IMR-90 (cell line): ENCODE measurements at regions not wholly inside any gene's neighbourhood (a gene's known extent, or its start where the extent isn't known, plus 50 kb on each side); places are given as distances from the start of the nearest gene placed in this dataset.

Experiments used
- ATAC-seq: fragments of 200-7000 bp; cut with Tn5 transposase; 2 replicates; pipeline ENCODE4 v1.9.1; 2020; ENCODE audit warnings: low read depth, mild to moderate bottlenecking, moderate library complexity
- BruUV-seq: library from RNA; stranded (reverse); fragments of 400-500 nt; replicated peaks from 2 replicates; lab custom pipeline; 2021; lab: Mats Ljungman, UMichigan
- CTCF ChIA-PET: fragments of 300-600 bp; formaldehyde crosslinking; extraction: SDS; loops from one replicate; lab custom pipeline; 2021; ENCODE audit warnings: antibody characterized with exemption; lab: Yijun Ruan, JAX
- POLR2A ChIA-PET: fragments of 300-600 bp; sonication (Branson Sonifier 250); formaldehyde crosslinking; loops from one replicate; lab custom pipeline; 2022; ENCODE audit warnings: antibody characterized with exemption; ENCODE audit not compliant: unreplicated experiment; lab: Charles Lee
- DNase-seq: peaks from one replicate; pipeline ENCODE4 v3.0.0; 2013
- H2AFZ ChIP-seq: replicated peaks from 2 replicates; pipeline ENCODE3; 2013; ENCODE audit warnings: low read length, mild to moderate bottlenecking; ENCODE audit not compliant: poor library complexity
- H2AK5ac ChIP-seq: 2 replicates; pipeline ENCODE4 v1.6.1; 2013; ENCODE audit warnings: low read depth, low read length, inconsistent platforms
- H2AK9ac ChIP-seq: replicated peaks from 2 replicates; pipeline ENCODE3; 2013; ENCODE audit warnings: mild to moderate bottlenecking, low read depth, low read length, moderate library complexity; ENCODE audit not compliant: poor library complexity
- H2BK120ac ChIP-seq: 2 replicates; pipeline ENCODE4 v1.6.1; 2013; ENCODE audit warnings: low read depth, low read length, inconsistent platforms
- H2BK15ac ChIP-seq: 3 replicates; pipeline ENCODE4 v1.6.1; 2013; ENCODE audit warnings: low read depth, low read length, inconsistent platforms
- H2BK20ac ChIP-seq: 2 replicates; pipeline ENCODE4 v1.6.1; 2013; ENCODE audit warnings: low read depth, mild to moderate bottlenecking, inconsistent platforms, low read length, moderate library complexity
- H2BK5ac ChIP-seq: 2 replicates; pipeline ENCODE4 v1.6.1; 2013; ENCODE audit warnings: mild to moderate bottlenecking, low read depth, low read length, inconsistent platforms; ENCODE audit not compliant: poor library complexity, severe bottlenecking
- H3K14ac ChIP-seq: replicated peaks from 2 replicates; pipeline ENCODE4 v1.6.1; 2013; ENCODE audit warnings: low read depth, low read length, inconsistent platforms
- H3K18ac ChIP-seq: 2 replicates; pipeline ENCODE4 v1.6.1; 2013; ENCODE audit warnings: low read depth, low read length, control low read depth
- H3K23ac ChIP-seq: 2 replicates; pipeline ENCODE4 v1.6.1; 2013; ENCODE audit warnings: low read depth, low read length, inconsistent platforms
- H3K27ac ChIP-seq: 2 replicates; pipeline ENCODE4 v1.5.1; 2013; ENCODE audit warnings: mild to moderate bottlenecking, control low read depth, low read length; ENCODE audit not compliant: insufficient read depth
- H3K27me3 ChIP-seq: 2 replicates; pipeline ENCODE4 v1.6.1; 2013; ENCODE audit warnings: low read length; ENCODE audit not compliant: control insufficient read depth, insufficient read depth
- H3K36me3 ChIP-seq: 2 replicates; pipeline ENCODE4 v1.6.1; 2013; ENCODE audit warnings: low read length, mixed read lengths; ENCODE audit not compliant: control insufficient read depth, insufficient read depth
- H3K4ac ChIP-seq: 2 replicates; pipeline ENCODE4 v1.6.1; 2013; ENCODE audit warnings: low read depth, low read length, inconsistent platforms
- H3K4me1 ChIP-seq: 2 replicates; pipeline ENCODE4 v1.6.1; 2013; ENCODE audit warnings: low read length, mixed read lengths; ENCODE audit not compliant: control insufficient read depth, insufficient read depth
- H3K4me2 ChIP-seq: 2 replicates; pipeline ENCODE4 v1.6.1; 2013; ENCODE audit warnings: low read depth, mild to moderate bottlenecking, control low read depth, low read length, moderate library complexity
- H3K4me3 ChIP-seq: 2 replicates; pipeline ENCODE4 v1.5.1; 2013; ENCODE audit warnings: low read depth, mild to moderate bottlenecking, control low read depth, low read length, moderate library complexity; ENCODE audit not compliant: insufficient read depth
- H3K56ac ChIP-seq: 2 replicates; pipeline ENCODE4 v1.6.1; 2013; ENCODE audit warnings: low read length, inconsistent platforms; ENCODE audit not compliant: insufficient read depth; ENCODE audit errors: extremely low read depth
- H3K79me1 ChIP-seq, 2 experiments: 2 replicates each; pipeline ENCODE4 v1.6.1; 2013; ENCODE audit warnings: low read length in 2 of 2, inconsistent platforms in 1 of 2, low read depth in 1 of 2
- H3K9ac ChIP-seq: 2 replicates; pipeline ENCODE4 v1.6.1; 2013; ENCODE audit warnings: low read depth, low read length, control low read depth
- H3K9me1 ChIP-seq: 2 replicates; pipeline ENCODE4 v1.6.1; 2013; ENCODE audit warnings: low read length, inconsistent platforms; ENCODE audit not compliant: insufficient read depth
- H3K9me3 ChIP-seq: 2 replicates; pipeline ENCODE4 v1.6.1; 2013; ENCODE audit warnings: low read length; ENCODE audit not compliant: control insufficient read depth, insufficient read depth
- H4K20me1 ChIP-seq: 2 replicates; pipeline ENCODE4 v1.6.1; 2013; ENCODE audit warnings: low read length, inconsistent platforms; ENCODE audit not compliant: insufficient read depth
- H4K5ac ChIP-seq: 2 replicates; pipeline ENCODE4 v1.6.1; 2013; ENCODE audit warnings: mild to moderate bottlenecking, low read depth, low read length, control low read depth
- H4K8ac ChIP-seq, 2 experiments: 2 replicates each; pipeline ENCODE4 v1.6.1; 2013; ENCODE audit warnings: low read depth in 2 of 2, low read length in 2 of 2, control low read depth in 1 of 2, inconsistent platforms in 1 of 2
- H4K91ac ChIP-seq: 2 replicates; pipeline ENCODE4 v1.6.1; 2013; ENCODE audit warnings: low read depth, low read length, inconsistent platforms; ENCODE audit not compliant: insufficient read depth
- BHLHE40 ChIP-seq: fragments of 150-350 bp; IDR thresholded peaks from 2 replicates; pipeline ENCODE4 v1.6.1; 2016; ENCODE audit warnings: mild to moderate bottlenecking, low read depth, low read length
- CEBPB ChIP-seq: IDR thresholded peaks from 2 replicates; pipeline ENCODE4 v1.6.1; 2012; ENCODE audit warnings: low read depth, low read length, improper control_type of control experiment
- CHD1 ChIP-seq: IDR thresholded peaks from 2 replicates; pipeline ENCODE4 v1.6.1; 2012; ENCODE audit warnings: low read depth, low read length, improper control_type of control experiment
- CTCF ChIP-seq: conservative IDR thresholded peaks from 2 replicates; pipeline ENCODE4 v1.5.1; 2012; ENCODE audit warnings: mild to moderate bottlenecking, low read depth, low read length, improper control_type of control experiment
- ELK1 ChIP-seq: fragments of 150-350 bp; IDR thresholded peaks from 2 replicates; pipeline ENCODE4 v1.6.1; 2016; ENCODE audit warnings: low read depth, mild to moderate bottlenecking, low read length, moderate library complexity, borderline replicate concordance
- FOS ChIP-seq: fragments of 150-350 bp; IDR thresholded peaks from 2 replicates; pipeline ENCODE4 v1.6.1; 2016; ENCODE audit warnings: low read depth, low read length
- MAFK ChIP-seq: IDR thresholded peaks from 2 replicates; pipeline ENCODE4 v1.6.1; 2012; ENCODE audit warnings: low read depth, low read length, improper control_type of control experiment
- MAZ ChIP-seq: IDR thresholded peaks from 2 replicates; pipeline ENCODE4 v1.6.1; 2012; ENCODE audit warnings: low read depth, mild to moderate bottlenecking, low read length, improper control_type of control experiment, moderate library complexity, borderline replicate concordance
- MXI1 ChIP-seq: IDR thresholded peaks from 2 replicates; pipeline ENCODE4 v1.6.1; 2012; ENCODE audit warnings: low read depth, mild to moderate bottlenecking, low read length, moderate library complexity, borderline replicate concordance
- NFE2L2 ChIP-seq: fragments of 150-350 bp; IDR thresholded peaks from 2 replicates; pipeline ENCODE4 v1.6.1; 2016; ENCODE audit warnings: low read depth, mild to moderate bottlenecking, low read length
- POLR2A ChIP-seq: IDR thresholded peaks from 2 replicates; pipeline ENCODE4 v1.6.1; 2012; ENCODE audit warnings: mild to moderate bottlenecking, low read depth, low read length
- RAD21 ChIP-seq: IDR thresholded peaks from 2 replicates; pipeline ENCODE4 v1.6.1; 2012; ENCODE audit warnings: low read length, improper control_type of control experiment
- RCOR1 ChIP-seq: IDR thresholded peaks from 2 replicates; pipeline ENCODE4 v1.6.1; 2012; ENCODE audit warnings: mild to moderate bottlenecking, low read length, improper control_type of control experiment; ENCODE audit not compliant: insufficient replicate concordance
- RFX5 ChIP-seq: IDR thresholded peaks from 2 replicates; pipeline ENCODE4 v1.8.0; 2012; ENCODE audit warnings: low read depth, mild to moderate bottlenecking, low read length, moderate library complexity
- SMC3 ChIP-seq: fragments of 150-350 bp; IDR thresholded peaks from 2 replicates; pipeline ENCODE4 v1.6.1; 2016; ENCODE audit warnings: low read depth, mild to moderate bottlenecking, antibody characterized with exemption, low read length, moderate library complexity
- dilution Hi-C: fragments of 300-500 bp; cut with HindIII; formaldehyde crosslinking; loops from one replicate; pipeline ENCODE4 v1.14.3; 2018; ENCODE audit warnings: low sequenced_read_pairs; ENCODE audit not compliant: unreplicated experiment
- in situ Hi-C: fragments of 300-500 bp; cut with MboI; formaldehyde crosslinking; loops from 3 replicates; pipeline ENCODE4 v1.14.3; 2019; ENCODE audit warnings: low sequenced_read_pairs, inconsistent platforms, mixed read lengths
- intact Hi-C: fragments of 100-400 bp; cut with micrococcal nuclease; formaldehyde crosslinking; loops from 2 replicates; pipeline ENCODE4 v1.10.0; 2022
- TF ChIP-seq, protein P1 (sequence below): fragments of 150-350 bp; IDR thresholded peaks from 2 replicates; pipeline ENCODE4 v1.6.1; 2017; ENCODE audit warnings: mild to moderate bottlenecking, antibody characterized with exemption, low read length, low read depth

DNA sequence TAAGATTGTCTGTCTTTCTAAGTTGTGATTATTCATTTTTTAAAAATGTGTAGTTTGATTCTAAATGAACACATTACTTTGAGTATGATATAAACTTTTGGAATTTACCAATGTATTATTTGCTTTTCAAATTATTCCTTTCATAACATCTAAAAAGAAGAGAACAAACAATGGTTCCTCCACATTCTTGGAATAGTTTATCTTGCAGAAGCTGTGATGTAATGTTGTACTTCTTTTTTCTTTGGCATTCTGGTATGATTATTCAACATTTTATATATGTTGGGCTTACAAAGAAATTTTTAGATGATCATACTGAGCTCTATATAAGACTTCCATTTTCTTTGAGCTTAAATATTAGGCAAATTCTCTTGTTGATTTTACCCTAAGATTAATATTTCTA, 419.2 kb downstream of the DIPK2A start:
- dilution Hi-C loops (no loop called here), intact Hi-C loops (no loop called here), in situ Hi-C loops (no loop called here)
- no peak overlapping the region for H4K8ac ChIP-seq
- H3K14ac ChIP-seq, result no peak overlapping the region
- H2BK15ac ChIP-seq, result no peak overlapping the region
- no peak overlapping the region for H3K4me3 ChIP-seq
- DNase-seq (no peak), ATAC-seq (no peak)
- no peaks in the 10 kb centered on the region for H3K36me3 ChIP-seq
- no peak overlapping the region for H4K5ac ChIP-seq
- H4K20me1 ChIP-seq, result no peaks in the 10 kb centered on the region
- no peak overlapping the region for H3K9ac ChIP-seq
- H2BK120ac ChIP-seq, result no peak overlapping the region
- ChIA-PET CTCF (interaction anchor here (0.6 kb wide), 1 partner anchor 414 kb away, joined by 3 read pairs; no protein-coding TSS in a partner anchor), POLR2A (no interaction called here)
- no peak for TF ChIP-seq SMC3
- no peak for TF ChIP-seq RCOR1
- no peak for TF ChIP-seq MAFK
- TF ChIP-seq CHD1, result no peak
- TF ChIP-seq CTCF, result no peak
- TF ChIP-seq, protein P1, sequence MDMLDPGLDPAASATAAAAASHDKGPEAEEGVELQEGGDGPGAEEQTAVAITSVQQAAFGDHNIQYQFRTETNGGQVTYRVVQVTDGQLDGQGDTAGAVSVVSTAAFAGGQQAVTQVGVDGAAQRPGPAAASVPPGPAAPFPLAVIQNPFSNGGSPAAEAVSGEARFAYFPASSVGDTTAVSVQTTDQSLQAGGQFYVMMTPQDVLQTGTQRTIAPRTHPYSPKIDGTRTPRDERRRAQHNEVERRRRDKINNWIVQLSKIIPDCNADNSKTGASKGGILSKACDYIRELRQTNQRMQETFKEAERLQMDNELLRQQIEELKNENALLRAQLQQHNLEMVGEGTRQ, result no peak
- no peak for TF ChIP-seq BHLHE40
- no peak for TF ChIP-seq POLR2A
- TF ChIP-seq MAZ, result no peak
- no peak for TF ChIP-seq RFX5
- TF ChIP-seq MXI1, result no peak
- TF ChIP-seq CEBPB, result no peak
- TF ChIP-seq ELK1, result no peak
- TF ChIP-seq NFE2L2, result no peak
- no peak for TF ChIP-seq FOS
- no peak for TF ChIP-seq RAD21
- H2AK9ac ChIP-seq, result no peak overlapping the region
- no peak overlapping the region for H2AFZ ChIP-seq
- no peak overlapping the region for H3K27ac ChIP-seq
- no peaks in the 10 kb centered on the region for H3K4me1 ChIP-seq
- H3K27me3 ChIP-seq, result no peaks in the 10 kb centered on the region
- H3K23ac ChIP-seq, result no peak overlapping the region
- H3K79me1 ChIP-seq, result no peaks in the 10 kb centered on the region
- no peak overlapping the region for H3K4ac ChIP-seq
- no peak overlapping the region for H3K18ac ChIP-seq
- no peak overlapping the region for H3K4me2 ChIP-seq
- no peaks in the 10 kb centered on the region for H3K9me3 ChIP-seq
- no peak overlapping the region for H4K91ac ChIP-seq
- H3K56ac ChIP-seq, result no peak overlapping the region
- no peaks in the 10 kb centered on the region for H3K9me1 ChIP-seq
- BruUV-seq, result no TSS peak
- H2BK5ac ChIP-seq, result no peak overlapping the region
- no peak overlapping the region for H2AK5ac ChIP-seq
- no peak overlapping the region for H2BK20ac ChIP-seq
